ENCODE measurements at regions not wholly inside any gene's neighbourhood (a gene's known extent, or its start where the extent isn't known, plus 50 kb on each side); places are given as distances from the start of the nearest gene placed in this dataset.

DNA sequence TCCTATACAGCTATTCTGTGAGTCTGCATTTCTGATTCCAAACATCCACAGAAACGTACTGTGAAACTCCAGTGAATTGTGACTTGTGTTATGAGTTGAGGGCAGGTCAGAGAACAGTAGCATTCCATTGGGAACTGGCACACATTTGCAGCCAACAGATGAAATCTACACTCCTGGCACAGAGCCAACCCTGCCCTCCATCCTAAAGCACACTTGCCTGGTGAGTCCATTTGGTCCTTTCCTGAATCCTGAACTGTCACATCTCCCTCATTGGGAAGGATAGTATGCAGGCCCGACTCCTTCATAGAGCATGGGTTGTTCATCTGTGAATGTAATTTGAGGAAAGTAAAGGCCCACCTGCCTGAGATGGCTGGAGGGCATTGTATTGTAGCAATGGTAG is 314.3 kb upstream of the RASGRP1 start:
- no peak overlapping the region for H3K4me3 ChIP-seq (ENCODE audit: low read depth, low read length, poor library complexity, severe bottlenecking)
- no peaks in the 10 kb centered on the region for H3K36me3 ChIP-seq (ENCODE audit: insufficient read depth, low read length, poor library complexity, severe bottlenecking)
- TF ChIP-seq, protein P1, sequence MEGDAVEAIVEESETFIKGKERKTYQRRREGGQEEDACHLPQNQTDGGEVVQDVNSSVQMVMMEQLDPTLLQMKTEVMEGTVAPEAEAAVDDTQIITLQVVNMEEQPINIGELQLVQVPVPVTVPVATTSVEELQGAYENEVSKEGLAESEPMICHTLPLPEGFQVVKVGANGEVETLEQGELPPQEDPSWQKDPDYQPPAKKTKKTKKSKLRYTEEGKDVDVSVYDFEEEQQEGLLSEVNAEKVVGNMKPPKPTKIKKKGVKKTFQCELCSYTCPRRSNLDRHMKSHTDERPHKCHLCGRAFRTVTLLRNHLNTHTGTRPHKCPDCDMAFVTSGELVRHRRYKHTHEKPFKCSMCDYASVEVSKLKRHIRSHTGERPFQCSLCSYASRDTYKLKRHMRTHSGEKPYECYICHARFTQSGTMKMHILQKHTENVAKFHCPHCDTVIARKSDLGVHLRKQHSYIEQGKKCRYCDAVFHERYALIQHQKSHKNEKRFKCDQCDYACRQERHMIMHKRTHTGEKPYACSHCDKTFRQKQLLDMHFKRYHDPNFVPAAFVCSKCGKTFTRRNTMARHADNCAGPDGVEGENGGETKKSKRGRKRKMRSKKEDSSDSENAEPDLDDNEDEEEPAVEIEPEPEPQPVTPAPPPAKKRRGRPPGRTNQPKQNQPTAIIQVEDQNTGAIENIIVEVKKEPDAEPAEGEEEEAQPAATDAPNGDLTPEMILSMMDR (conservative IDR thresholded peaks at IDR 0.05; ENCODE audit: low read depth, low read length): no peak
- TF ChIP-seq EZH2 (IDR thresholded peaks at IDR 0.05; ENCODE audit: borderline replicate concordance, low read depth, low read length, poor library complexity, severe bottlenecking): no peak
- intact Hi-C loops (cut with micrococcal nuclease; ENCODE audit: unreplicated experiment): no loop called here
- CTCF ChIA-PET: no interaction called here
- H3K27me3 ChIP-seq (replicated peaks; ENCODE audit: insufficient read depth, low read depth, low read length, poor library complexity): no peaks in the 10 kb centered on the region
- BruUV-seq (replicated peaks): no TSS peak
- DNase-seq (ENCODE audit: low spot score): no peak
- no peak overlapping the region for H3K27ac ChIP-seq (ENCODE audit: low read depth, low read length, poor library complexity, severe bottlenecking)
- POLR2A ChIA-PET (ENCODE audit: low non-redundant PET): no interaction called here
- no peaks in the 10 kb centered on the region for H3K9me3 ChIP-seq (ENCODE audit: low read depth, low read length, poor library complexity, severe bottlenecking)
- no peaks in the 10 kb centered on the region for H3K4me1 ChIP-seq (ENCODE audit: insufficient read depth, low read length, poor library complexity, severe bottlenecking)

DNA sequence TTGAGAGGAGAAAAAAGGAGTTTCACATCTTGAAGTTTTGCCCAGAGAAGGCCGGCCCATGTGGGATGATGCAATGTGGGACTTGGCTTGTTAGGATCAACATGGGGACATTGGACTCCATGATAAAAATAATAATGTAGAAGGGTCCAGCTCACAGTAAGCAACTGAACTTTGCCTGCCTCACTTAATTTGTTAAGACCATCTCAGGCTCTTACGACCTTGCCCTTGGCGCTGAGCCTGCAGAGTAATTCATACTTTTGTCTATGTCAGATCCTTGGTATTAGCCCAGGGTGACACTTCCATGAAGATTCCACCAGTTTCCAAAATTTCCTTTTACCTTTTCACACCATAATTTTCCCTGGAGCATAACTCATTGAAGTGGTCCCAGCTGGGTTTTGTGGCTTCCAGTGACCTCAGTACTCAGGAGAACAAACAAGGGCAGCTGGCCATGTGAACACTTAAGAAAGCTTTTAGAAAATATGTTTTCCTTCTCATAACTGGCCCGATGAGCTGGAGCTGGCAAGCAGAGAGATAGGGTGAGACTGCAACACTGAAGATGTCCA is 315.4 kb upstream of the RASGRP1 start:
- no TSS peak for BruUV-seq (replicated peaks)
- ChIA-PET CTCF (no interaction called here), POLR2A (ENCODE audit: low non-redundant PET) (no interaction called here)

GRCh38 chr15:38882221-38882620 is 317.6 kb upstream of the RASGRP1 start:
- POLR2A ChIA-PET (ENCODE audit: low non-redundant PET): no interaction called here
- Histone ChIP-seq H3K9me3 (ENCODE audit: low read depth, low read length, poor library complexity, severe bottlenecking) (no peaks in the 10 kb centered on the region), H3K36me3 (ENCODE audit: insufficient read depth, low read length, poor library complexity, severe bottlenecking) (no peaks in the 10 kb centered on the region), H3K27ac (ENCODE audit: low read depth, low read length, poor library complexity, severe bottlenecking) (no peak overlapping the region), H3K4me3 (ENCODE audit: low read depth, low read length, poor library complexity, severe bottlenecking) (no peak overlapping the region), H3K27me3 (replicated peaks; ENCODE audit: insufficient read depth, low read depth, low read length, poor library complexity) (peaks cover 7% of the 10 kb centered on the region), H3K4me1 (ENCODE audit: insufficient read depth, low read length, poor library complexity, severe bottlenecking) (no peaks in the 10 kb centered on the region)
- CTCF ChIA-PET: no interaction called here
- BruUV-seq (replicated peaks): no TSS peak
- DNase-seq (ENCODE audit: low spot score): no peak
- intact Hi-C loops (cut with micrococcal nuclease; ENCODE audit: unreplicated experiment): no loop called here
- TF ChIP-seq EZH2 (IDR thresholded peaks at IDR 0.05; ENCODE audit: borderline replicate concordance, low read depth, low read length, poor library complexity, severe bottlenecking): no peak
- TF ChIP-seq, protein P1 (conservative IDR thresholded peaks at IDR 0.05; ENCODE audit: low read depth, low read length): no peak

More for the DNA sequence above, 315.4 kb upstream of the RASGRP1 start:
- no peak for DNase-seq (ENCODE audit: low spot score)
- Histone ChIP-seq H3K4me3 (ENCODE audit: low read depth, low read length, poor library complexity, severe bottlenecking) (no peak overlapping the region), H3K9me3 (ENCODE audit: low read depth, low read length, poor library complexity, severe bottlenecking) (no peaks in the 10 kb centered on the region), H3K27me3 (replicated peaks; ENCODE audit: insufficient read depth, low read depth, low read length, poor library complexity) (no peaks in the 10 kb centered on the region), H3K36me3 (ENCODE audit: insufficient read depth, low read length, poor library complexity, severe bottlenecking) (no peaks in the 10 kb centered on the region), H3K27ac (ENCODE audit: low read depth, low read length, poor library complexity, severe bottlenecking) (no peak overlapping the region), H3K4me1 (ENCODE audit: insufficient read depth, low read length, poor library complexity, severe bottlenecking) (no peaks in the 10 kb centered on the region)
- TF ChIP-seq EZH2 (IDR thresholded peaks at IDR 0.05; ENCODE audit: borderline replicate concordance, low read depth, low read length, poor library complexity, severe bottlenecking): no peak
- TF ChIP-seq, protein P1 (conservative IDR thresholded peaks at IDR 0.05; ENCODE audit: low read depth, low read length): no peak
- intact Hi-C loops (cut with micrococcal nuclease; ENCODE audit: unreplicated experiment): no loop called here
